Hepatic stellate cell (primary cell): ENCODE measurements at regions not wholly inside any gene's neighbourhood (a gene's known extent, or its start where the extent isn't known, plus 50 kb on each side); places are given as distances from the start of the nearest gene placed in this dataset.
"Not testable (repeated sequence)": the region's sequence is repeated elsewhere in the genome, so short reads cannot be mapped to it uniquely, and the experiment has no call there.

Source experiments
- DNase-seq: peaks from one replicate; pipeline ENCODE4 v3.0.0; 2011; ENCODE audit warnings: low spot score

DNA sequence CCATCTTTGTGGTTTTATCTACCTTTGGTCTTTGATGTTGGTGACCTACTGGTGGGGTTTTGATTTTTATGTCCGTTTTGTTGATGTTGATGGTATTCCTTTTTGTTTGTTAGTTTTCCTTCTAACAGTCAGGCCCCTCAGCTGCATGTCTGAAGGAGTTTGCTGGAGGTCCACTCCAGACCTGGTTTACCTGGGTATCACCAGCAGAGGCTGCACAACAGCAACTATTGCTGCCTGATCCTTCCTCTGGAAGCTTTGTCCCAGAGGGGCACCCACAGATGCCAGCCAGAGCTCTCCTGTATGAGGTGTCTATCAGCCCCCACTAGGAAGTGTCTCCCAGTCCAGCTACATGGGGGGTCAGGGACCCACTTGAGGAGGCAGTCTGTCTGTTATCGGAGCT lies 199.3 kb upstream of the WDFY3 start:
- DNase-seq, result no peak

DNA sequence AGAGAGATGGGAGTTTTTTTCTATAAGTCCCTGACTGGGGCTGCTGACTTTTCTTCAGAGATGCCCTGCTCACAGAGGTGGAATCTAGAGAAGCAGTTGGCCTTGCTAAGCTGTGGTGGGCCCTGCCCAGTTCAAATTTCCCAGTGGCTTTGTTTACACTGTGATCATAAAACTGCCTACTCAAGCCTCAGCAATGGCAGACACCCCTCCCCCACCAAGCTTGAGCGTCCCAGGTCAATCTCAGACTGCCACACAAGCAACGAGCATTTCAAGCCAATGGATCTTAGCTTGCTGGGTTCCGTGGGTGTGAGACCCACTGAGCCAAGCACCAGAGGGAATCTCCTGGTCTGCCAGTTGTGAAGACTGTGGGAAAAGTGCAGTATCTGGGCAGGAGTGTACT lies 199.8 kb upstream of the WDFY3 start:
- no peak for DNase-seq

DNA sequence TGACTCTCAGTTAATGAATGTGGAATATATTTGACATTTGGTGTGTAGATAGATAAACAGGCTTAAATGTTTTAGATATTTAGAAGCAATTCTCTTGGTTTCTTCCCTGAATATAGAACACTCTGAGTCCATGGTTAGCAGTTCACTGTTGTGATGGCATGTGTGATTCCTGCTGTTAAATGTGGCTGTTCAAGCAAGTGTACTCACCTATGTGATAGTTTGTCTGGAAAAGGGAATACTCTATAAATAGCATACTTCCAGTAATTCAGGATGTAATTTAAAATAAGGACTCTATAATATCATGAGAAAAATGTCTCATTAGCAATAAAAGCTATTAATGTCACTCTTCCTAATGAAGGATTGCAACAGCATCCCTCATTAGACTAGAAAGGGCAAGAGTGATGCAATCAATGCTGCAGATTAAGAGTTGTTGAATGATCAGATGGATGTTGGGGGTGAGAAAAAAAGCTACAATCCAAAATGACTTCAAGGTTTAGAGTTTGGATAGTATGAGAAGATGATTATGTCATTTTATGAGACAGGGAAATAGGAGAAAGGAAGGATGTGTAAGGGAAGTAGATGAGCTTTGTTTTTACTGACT lies 201.8 kb upstream of the WDFY3 start:
- DNase-seq, result no peak

DNA sequence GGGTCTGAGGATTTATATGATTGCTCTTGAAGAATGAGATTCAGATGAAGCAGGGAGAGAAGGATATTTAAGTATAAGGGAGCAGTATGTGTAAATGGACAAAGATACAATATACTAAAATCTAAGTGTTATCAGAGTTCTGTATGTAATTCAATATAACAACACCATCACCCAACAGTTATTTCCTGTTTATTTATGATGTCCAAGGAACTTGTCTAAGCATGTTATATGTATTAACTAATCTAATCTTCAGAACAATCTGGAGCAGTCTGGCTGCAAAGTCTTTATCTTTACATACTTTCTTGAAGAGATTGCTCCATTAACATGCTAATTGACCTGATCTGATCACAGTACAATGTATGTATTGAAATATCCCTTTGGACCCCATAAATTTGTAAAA lies 203.8 kb upstream of the WDFY3 start:
- no peak for DNase-seq

DNA sequence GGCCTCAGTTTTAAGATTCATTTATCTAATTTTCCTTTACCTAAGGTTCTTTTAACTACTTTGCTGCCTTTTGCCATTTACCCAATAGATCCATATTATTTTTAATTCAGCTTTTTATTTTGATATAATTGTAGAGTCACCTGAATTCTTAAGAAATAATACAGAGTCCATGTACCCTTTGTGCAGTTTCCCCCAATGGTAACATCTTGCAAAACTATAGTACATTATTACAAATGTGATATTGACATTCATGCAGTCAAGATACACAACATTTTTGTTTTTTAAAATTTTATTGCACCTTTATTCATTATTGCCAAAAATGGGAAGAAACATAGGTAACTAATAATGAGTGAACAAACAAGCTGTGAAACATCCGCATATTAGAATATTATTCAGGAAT lies 208.7 kb upstream of the WDFY3 start:
- DNase-seq, result no peak

DNA sequence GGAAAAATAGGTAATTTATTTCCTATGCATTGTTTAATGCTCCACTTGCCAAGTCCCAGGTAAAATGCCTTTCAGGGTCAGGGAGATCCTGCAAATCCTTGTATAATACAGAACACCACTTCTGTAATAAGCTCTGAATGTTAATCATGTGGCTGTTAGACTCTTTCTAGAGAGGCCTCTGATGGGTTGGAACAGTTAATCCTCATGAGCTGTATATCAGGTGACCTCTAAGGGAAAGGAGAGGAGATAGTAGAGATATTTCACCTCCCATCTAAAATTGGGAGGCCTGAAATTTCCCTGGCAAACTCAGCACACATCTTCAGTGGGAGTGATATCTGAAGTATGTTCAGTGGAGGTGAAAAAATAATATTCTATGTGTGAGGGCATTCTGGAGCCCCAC lies 210.6 kb upstream of the WDFY3 start:
- no peak for DNase-seq

DNA sequence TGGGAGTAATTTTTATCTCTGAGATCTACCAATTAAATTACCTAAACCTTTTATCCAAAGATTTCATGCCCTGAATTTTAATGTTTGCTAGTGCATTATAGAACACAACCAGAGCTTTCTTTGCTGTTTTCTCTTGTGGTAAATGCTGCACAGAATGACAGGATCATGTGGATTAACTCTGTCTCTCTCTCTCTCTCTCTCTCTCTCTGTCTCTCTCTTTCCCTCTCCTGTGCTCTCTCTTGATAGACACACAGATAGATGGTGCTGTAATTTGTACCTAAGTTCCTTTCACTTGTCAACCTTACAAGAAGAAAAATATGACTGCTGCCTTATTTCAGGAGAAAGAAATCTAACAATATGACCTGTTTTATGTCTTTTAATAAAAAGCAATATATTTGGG lies 211.2 kb upstream of the WDFY3 start:
- DNase-seq, result no peak

DNA sequence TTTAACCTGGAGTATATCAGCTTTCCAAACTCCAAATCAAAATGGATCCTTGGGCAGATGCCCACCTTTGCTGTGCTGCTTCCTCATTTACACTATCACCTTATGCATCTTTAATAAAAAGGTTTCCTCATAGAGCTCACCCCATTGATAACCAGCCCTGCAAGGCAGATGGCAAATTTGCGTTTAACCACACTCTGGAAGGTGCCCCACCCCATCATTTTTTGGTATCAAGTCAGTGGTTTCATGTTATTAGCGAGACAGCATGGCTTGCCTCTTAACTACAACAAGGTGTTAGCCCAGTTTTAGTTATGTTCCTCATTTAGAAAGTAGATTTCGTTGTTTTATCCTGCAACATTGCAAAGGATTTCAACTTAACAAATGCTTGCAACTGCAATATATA lies 214.0 kb upstream of the WDFY3 start:
- no peak for DNase-seq

DNA sequence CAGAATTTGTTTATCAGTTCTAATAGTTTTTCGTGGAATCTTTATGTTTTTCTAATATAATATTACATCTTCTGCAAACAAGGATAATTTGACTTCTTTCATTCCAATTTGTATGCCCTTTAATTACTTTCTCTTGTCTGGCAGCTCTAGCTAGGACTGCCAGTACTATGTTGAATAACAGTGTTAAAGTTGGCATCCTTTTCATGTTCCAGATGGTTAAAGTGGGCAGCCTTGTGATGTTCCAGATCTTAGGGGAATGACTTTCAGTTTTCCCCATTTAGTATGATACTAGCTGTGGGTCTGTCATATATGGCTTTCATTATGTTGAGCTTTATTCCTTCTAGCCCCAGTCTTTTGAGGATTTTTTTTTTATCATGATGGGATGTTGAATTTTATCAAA lies 220.6 kb upstream of the WDFY3 start:
- DNase-seq, result no peak

DNA sequence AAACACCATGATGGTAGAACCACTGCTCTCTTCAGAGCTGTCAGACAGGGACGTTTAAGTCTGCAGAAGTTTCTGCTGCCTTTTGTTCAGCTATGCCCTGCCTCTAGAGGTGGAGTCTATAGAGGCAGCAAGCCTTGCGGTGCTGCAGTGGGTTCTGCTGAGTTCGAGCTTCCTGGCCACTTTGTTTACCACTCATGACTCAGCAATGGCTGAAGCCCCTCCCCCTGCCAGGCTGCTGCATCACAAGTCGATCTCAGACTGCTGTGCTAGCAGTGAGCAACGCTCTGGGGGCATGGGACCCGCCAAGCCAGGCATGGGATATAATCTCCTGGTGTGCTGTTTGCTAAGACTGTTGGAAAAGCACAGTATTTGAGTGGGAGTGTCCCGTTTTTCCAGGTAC lies 229.5 kb upstream of the WDFY3 start:
- not testable (repeated sequence) for DNase-seq

DNA sequence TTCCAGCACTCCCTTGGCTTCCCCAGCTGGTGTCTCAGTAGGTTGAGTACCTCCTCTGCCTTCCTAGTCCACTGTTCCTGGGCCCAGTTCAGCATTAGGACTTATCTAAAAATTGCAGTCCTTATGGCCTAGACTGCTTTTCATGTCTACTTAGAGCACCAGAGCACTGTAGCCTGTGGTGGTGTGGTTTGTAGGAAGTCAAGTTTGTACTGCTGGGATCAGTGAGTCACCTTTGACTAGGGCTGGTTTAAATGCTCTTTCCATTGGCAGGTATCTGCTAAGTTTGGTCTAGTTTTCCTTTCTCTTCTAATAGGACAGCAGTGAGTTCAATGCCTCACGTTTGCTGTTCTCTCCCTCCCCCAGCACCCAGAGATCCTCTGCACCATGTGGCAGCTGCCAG lies 233.6 kb upstream of the WDFY3 start:
- no peak for DNase-seq

DNA sequence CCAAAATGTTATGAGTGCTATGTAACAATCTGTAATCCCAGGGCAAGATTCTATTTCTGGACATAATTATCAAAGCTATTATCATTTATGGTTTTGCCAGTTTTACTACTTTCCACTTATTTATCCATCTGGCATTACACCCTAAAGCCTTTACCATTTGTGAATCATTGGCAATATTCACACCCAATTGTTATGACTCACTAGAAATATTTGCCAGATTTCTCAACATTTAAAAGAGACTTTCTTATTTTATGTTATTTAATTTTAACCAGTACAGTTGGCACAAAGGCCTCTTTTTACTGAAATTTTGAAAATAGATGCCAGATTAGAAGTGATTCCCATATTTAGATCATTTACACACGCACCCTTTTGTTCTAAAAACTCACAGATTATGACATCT lies 242.7 kb upstream of the WDFY3 start:
- DNase-seq, result no peak

DNA sequence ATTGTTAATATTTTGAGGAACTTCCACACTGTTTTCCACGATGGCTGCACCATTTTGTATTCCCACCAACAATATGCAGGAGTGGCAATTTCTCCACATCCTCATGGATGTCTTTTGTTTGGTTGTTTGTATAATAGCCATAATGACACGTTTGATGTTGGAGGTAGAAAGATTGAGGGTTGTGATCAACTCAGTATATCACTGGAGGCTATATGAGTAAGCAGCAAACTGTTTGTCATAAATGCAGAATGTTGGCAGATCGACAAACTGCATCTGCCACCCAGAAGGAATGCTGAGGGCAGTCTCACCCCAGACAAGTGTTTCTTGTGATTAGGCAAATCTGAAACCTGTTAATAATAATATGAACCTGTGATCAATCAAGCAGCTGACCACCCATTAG lies 243.9 kb upstream of the WDFY3 start:
- no peak for DNase-seq

DNA sequence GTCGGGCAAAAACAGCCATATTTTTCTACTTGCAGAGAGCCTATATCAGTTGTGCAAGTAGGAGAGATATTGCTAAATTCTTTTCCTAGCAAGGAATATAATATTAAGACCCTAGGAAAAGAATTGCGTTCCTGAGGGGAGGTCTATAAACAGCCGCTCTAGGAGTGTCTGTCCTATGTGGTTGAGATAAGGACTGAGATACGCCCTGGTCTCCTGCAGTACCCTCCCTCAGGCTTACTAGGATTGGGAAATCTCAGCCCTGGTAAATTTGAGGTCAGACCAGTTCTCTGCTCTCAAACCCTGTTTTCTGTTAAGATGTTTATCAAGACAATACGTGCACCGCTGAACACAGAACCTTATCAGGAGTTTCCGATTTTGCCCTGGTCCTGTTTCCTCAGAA lies 250.1 kb upstream of the WDFY3 start:
- not testable (repeated sequence) for DNase-seq

DNA sequence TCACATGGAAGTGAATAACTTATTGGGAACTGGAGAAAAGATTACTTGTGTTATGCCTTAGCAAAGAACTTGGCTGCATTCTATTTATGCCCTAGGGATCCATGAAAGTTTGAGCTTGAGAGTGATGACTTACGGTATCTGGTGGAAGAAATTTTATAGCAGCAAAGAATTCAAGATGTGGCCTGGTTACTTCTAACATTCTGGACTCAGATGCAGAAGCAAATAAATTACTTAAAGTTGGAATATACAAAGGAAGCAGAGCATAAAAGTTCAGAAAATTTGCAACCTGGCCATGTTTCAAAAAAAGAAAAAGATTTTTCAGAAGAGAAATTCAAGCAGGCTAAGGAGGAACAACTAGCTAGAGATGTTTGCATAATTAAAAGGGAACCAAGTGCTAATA lies 252.3 kb upstream of the WDFY3 start:
- DNase-seq, result no peak

DNA sequence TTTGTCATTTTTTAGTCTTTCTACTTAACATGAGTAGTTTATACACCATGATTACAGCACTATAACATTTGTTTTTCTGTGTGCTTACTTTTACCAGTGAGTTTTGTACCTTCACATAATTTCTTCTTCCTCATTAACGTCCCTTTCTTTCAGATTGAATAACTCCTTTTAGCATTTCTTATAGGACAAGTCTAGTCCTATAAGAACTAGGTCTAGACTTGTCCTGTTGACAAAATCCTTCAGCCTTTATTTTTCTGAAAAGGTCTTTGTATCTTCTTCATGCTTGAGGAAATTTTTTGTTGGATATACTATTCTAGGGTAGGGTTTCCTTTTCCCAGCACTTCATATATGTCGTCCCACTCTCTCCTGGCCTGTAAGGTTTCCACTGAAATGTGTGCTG lies 253.3 kb upstream of the ARHGAP24 start:
- DNase-seq, result no peak

DNA sequence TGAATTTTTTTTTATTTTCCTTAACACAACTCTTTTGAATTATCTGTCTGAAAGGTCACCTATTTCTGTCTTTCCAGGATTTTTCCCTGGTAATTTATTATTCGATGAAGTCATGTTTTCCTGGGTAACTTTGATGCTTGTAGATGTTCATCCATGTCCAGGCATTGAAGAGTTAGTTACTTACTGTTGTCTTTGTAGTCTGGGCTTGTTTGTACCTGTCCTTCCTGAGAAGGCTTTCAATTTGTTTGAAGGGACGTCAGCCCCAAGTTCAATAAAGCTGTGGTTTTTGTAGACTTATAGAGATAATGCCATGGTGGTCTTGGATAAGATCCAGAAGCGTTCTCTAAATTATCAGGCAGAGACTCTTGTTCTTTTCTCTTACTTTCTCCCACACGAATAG lies 252.4 kb upstream of the ARHGAP24 start:
- no peak for DNase-seq

DNA sequence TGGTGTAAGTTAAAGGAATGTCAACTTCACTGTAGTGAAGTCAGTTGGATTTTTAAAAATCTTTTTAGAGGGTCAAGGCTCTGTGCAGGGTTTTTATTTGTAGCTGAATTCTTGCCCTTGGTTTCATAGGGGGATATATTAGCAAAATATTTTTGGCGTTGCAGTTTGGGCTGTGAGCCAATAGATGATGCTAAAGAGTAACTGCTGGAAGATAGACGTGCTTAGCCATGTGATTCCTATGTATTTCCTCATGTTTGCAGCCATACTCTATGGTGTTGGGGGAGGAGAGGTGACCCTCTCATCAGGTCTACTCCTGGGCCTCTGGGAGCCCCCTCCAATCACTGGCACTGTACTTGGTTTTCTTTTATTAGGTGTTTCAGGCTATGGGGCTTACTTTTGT lies 246.7 kb upstream of the ARHGAP24 start:
- no peak for DNase-seq

DNA sequence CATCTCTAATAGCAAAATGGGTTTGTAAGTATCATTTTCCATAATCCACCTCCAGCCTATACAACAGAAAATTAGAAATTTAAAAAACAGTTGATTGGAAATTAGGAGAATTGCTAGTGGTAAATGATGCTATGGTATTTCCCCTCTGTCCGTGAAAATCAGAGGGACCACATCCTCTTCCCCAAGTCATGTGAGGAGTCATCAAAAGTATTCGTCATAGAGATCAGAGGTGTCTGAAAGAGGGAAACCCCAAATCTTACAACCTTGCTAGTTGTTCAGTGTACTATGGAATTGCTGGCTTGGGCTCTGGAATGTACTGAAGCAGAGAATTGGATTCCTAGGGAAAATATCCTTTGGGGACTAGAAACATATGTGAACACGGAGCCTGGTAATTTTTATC lies 241.4 kb upstream of the ARHGAP24 start:
- no peak for DNase-seq

DNA sequence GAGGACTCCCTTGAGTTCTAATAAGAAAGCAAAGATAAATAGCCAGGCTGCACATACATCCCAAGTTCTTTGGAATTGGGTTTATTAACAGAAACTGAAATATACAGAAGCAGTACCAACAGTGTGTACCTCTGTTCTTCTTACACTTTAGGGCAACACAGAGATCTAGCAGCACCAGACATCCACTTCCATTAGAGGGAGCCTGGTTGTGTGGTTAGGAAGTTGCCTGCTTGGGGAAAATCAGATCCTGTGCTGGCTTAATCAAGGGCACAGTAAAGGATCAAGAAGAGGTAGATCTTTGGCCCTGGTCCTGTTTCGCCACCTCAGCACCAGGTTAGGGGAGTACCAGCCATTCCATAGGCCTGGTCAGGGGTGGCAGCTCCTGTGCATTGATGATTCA lies 231.1 kb upstream of the ARHGAP24 start:
- DNase-seq, result no peak

DNA sequence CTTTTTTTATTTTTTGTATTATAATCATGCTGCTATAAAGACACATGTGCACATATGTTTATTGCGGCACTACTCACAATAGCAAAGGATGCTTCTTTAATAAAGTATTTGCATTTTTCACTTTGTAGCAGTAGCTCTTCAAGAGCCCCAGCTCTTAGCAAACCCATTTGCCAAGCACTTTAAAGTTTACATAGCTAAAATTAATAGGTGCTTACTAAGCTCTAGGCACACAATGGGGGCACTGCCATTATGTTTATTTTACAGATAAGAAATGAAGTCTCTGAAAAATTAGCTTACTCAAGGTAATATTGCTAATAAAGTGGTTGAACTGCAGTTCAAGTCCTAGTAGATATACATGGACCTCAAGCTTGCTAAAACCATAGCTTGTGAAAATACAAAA lies 230.3 kb upstream of the ARHGAP24 start:
- no peak for DNase-seq

DNA sequence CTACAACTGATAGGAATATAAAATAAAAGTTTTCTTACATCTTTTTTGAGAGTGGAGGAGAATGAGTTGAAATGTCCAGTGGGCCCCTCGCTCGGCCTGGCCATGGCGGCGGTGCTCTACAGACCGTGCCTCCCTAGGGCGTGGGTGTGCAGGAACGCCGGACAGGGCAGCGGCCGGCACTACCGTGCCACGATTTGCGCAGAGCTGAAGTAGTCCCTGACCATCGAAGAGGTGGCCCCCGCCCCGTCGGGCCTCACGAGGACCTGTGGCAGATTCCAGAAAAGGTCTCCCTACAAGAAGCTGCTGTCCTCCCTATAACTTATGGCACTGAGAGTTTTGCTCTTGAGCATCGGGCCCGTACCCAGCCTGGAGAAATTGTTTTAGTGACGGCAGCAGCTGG lies 228.9 kb upstream of the ARHGAP24 start:
- DNase-seq, result no peak

DNA sequence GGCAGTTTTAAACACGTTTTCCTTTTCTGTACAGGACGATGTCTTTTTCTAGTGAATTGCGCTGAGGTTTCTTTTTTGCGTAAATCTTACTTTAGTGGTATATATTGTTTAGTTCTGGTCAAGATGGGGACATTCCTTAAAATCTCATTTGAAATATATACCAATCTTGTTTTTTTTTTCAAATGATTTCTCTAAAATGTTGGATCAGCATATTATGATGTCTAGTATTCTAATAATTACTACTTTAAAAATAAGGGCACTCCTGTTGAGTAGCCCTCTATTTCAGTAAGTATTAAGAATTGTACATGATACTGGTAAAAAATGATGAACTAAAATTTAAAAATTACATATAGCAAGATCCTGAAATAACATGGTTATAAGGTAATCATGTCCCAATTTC lies 224.1 kb upstream of the ARHGAP24 start:
- no peak for DNase-seq

DNA sequence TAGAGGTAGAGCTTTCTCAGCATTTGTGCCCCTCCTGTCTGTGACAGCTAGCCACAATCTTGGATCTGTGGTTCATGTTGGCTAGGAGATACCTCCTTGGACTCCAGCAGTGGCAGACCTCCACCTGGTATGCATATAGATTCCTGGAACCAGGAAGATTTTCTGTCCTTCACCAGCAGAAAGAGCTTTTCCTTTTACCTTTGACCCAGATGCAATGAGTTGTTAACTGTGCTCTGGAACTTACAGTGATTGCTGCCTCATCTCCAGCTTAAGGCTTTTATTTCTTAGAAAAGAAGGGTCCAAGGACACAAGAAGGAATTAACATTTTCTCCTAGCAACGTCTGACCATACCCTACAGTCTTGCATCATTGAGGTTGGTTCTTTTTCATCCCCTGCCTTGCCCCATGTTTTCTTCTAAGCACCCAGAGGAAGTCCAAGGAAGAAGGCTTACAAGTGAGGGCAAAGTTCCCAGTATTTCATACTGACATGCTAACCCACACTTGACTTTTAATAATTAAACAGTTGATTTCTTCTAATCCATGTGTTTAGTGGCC lies 217.1 kb upstream of the ARHGAP24 start:
- DNase-seq, result no peak

DNA sequence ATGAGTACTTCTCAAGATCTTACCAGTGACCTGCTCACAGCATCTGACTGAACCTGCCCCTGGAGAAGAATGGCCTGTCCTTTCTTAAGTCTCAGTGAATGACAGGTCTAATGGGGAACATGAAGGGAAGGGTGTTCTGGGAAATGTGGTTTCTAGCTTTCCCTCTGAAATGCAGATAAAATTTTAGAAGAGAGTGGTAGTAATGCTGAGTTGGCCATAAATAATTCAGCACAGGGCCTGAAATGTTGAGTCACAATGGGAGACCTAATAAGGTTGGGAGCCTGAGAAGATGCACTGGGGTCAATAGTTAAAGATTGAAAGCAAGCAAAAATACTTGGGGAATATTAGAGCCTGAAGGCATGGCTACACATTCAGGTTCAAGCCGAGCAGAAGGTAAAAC lies 214.9 kb upstream of the ARHGAP24 start:
- no peak for DNase-seq
